ENCODE measurements at regions not wholly inside any gene's neighbourhood (a gene's known extent, or its start where the extent isn't known, plus 50 kb on each side); places are given as distances from the start of the nearest gene placed in this dataset.

GRCh38 chr6:23414922-23415321 lies 711.1 kb upstream of the NRSN1 start:
- TF ChIP-seq CTCF (IDR thresholded peaks at IDR 0.05; ENCODE audit: low read depth, low read length, missing input control) (no peak), RAD21 (IDR thresholded peaks at IDR 0.05) (no peak), YY1 (IDR thresholded peaks at IDR 0.05) (no peak)
